ENCODE measurements at regions not wholly inside any gene's neighbourhood (a gene's known extent, or its start where the extent isn't known, plus 50 kb on each side); places are given as distances from the start of the nearest gene placed in this dataset.

DNA sequence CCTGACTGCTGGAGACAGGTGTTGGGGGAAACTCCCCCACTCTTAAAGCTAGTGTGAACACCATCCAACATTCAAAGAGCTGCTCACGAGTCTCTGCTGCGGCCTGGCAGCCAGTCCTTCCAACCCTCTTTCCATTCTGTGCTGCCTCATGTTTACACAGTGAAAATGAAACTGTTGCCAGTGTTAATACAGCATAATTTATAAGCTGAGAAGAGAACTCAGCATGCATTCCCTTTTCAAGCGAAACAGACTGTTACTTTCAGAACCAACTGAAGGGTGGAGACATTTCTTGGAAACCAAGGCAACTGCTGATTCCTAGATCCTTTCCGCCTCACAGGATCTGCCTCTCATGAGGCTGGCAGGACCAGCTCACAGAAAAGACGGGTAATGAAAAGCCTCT is 533.8 kb upstream of the ID4 start:
- Histone ChIP-seq H3K4me3 (no peak overlapping the region), H3K9me3 (replicated peaks; ENCODE audit: control insufficient read depth, insufficient read depth, low read length) (no peaks in the 10 kb centered on the region), H3K27ac (ENCODE audit: control insufficient read depth, insufficient read depth) (no peak overlapping the region), H4K20me1 (ENCODE audit: control insufficient read depth, insufficient read depth) (no peaks in the 10 kb centered on the region), H2AFZ (ENCODE audit: control insufficient read depth, low read depth, low read length) (no peak overlapping the region), H3K9ac (ENCODE audit: control insufficient read depth, insufficient read depth, low read length) (no peak overlapping the region), H3K79me2 (ENCODE audit: control insufficient read depth, insufficient read depth, low read length) (no peaks in the 10 kb centered on the region), H3K27me3 (replicated peaks in 1 of 2; ENCODE audit: control insufficient read depth in 2 of 2, insufficient read depth in 2 of 2, low read length in 1 of 2) (no peaks in the 10 kb centered on the region), H3K4me2 (ENCODE audit: control insufficient read depth, insufficient read depth) (no peak overlapping the region), H3K4me1 (ENCODE audit: control insufficient read depth, insufficient read depth, low read length) (no peaks in the 10 kb centered on the region), H3K36me3 (ENCODE audit: control insufficient read depth in 2 of 2, insufficient read depth in 2 of 2, low read length in 1 of 2) (no peaks in the 10 kb centered on the region)
- no TSS peak for BruUV-seq (replicated peaks)
- ChIA-PET RAD21 (ENCODE audit: unreplicated experiment) (no interaction called here), SMC1A (ENCODE audit: uncharacterized antibody, unreplicated experiment) (no interaction called here), CTCF (no interaction called here), POLR2A (no interaction called here)
- WGBS (ENCODE audit: insufficient coverage, insufficient replicate concordance, low lambda C conversion rate, missing lambda C conversion rate), result 3% methylated on average over 5 of the region's 5 CpGs
- in situ Hi-C loops (cut with MboI) (no loop called here), intact Hi-C loops (cut with micrococcal nuclease; ENCODE audit: unreplicated experiment) (no loop called here)
- no peak for ATAC-seq
- no peak for FAIRE-seq
- DNase-seq (ENCODE audit: low read depth, low spot score), result no peak
- TF ChIP-seq TAF1 (IDR thresholded peaks at IDR 0.05; ENCODE audit: borderline replicate concordance, low read depth, low read length) (no peak), KAT2A (conservative IDR thresholded peaks at IDR 0.05; ENCODE audit: control insufficient read depth, low read depth, low read length) (no peak), RUNX3 (IDR thresholded peaks at IDR 0.05; ENCODE audit: low read length) (no peak), SPI1 (IDR thresholded peaks at IDR 0.05; ENCODE audit: borderline replicate concordance, insufficient read depth, low read depth, low read length) (no peak), POU2F2 (IDR thresholded peaks at IDR 0.05; ENCODE audit: borderline replicate concordance, low read depth, low read length) (no peak), POLR2AphosphoS2 (IDR thresholded peaks at IDR 0.05; ENCODE audit: low read depth, low read length) (no peak), ATF7 (IDR thresholded peaks at IDR 0.05; ENCODE audit: low read depth) (no peak)
- TF ChIP-seq, protein P1, sequence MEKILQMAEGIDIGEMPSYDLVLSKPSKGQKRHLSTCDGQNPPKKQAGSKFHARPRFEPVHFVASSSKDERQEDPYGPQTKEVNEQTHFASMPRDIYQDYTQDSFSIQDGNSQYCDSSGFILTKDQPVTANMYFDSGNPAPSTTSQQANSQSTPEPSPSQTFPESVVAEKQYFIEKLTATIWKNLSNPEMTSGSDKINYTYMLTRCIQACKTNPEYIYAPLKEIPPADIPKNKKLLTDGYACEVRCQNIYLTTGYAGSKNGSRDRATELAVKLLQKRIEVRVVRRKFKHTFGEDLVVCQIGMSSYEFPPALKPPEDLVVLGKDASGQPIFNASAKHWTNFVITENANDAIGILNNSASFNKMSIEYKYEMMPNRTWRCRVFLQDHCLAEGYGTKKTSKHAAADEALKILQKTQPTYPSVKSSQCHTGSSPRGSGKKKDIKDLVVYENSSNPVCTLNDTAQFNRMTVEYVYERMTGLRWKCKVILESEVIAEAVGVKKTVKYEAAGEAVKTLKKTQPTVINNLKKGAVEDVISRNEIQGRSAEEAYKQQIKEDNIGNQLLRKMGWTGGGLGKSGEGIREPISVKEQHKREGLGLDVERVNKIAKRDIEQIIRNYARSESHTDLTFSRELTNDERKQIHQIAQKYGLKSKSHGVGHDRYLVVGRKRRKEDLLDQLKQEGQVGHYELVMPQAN (conservative IDR thresholded peaks at IDR 0.05), result no peak
- TF ChIP-seq, protein P2, sequence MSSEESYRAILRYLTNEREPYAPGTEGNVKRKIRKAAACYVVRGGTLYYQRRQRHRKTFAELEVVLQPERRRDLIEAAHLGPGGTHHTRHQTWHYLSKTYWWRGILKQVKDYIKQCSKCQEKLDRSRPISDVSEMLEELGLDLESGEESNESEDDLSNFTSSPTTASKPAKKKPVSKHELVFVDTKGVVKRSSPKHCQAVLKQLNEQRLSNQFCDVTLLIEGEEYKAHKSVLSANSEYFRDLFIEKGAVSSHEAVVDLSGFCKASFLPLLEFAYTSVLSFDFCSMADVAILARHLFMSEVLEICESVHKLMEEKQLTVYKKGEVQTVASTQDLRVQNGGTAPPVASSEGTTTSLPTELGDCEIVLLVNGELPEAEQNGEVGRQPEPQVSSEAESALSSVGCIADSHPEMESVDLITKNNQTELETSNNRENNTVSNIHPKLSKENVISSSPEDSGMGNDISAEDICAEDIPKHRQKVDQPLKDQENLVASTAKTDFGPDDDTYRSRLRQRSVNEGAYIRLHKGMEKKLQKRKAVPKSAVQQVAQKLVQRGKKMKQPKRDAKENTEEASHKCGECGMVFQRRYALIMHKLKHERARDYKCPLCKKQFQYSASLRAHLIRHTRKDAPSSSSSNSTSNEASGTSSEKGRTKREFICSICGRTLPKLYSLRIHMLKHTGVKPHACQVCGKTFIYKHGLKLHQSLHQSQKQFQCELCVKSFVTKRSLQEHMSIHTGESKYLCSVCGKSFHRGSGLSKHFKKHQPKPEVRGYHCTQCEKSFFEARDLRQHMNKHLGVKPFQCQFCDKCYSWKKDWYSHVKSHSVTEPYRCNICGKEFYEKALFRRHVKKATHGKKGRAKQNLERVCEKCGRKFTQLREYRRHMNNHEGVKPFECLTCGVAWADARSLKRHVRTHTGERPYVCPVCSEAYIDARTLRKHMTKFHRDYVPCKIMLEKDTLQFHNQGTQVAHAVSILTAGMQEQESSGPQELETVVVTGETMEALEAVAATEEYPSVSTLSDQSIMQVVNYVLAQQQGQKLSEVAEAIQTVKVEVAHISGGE (CRISPR knock-in tag; IDR thresholded peaks at IDR 0.05), result no peak
- TF ChIP-seq, protein P3, sequence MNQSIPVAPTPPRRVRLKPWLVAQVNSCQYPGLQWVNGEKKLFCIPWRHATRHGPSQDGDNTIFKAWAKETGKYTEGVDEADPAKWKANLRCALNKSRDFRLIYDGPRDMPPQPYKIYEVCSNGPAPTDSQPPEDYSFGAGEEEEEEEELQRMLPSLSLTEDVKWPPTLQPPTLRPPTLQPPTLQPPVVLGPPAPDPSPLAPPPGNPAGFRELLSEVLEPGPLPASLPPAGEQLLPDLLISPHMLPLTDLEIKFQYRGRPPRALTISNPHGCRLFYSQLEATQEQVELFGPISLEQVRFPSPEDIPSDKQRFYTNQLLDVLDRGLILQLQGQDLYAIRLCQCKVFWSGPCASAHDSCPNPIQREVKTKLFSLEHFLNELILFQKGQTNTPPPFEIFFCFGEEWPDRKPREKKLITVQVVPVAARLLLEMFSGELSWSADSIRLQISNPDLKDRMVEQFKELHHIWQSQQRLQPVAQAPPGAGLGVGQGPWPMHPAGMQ (IDR thresholded peaks at IDR 0.05; ENCODE audit: borderline replicate concordance), result no peak
- TF ChIP-seq, protein P4, sequence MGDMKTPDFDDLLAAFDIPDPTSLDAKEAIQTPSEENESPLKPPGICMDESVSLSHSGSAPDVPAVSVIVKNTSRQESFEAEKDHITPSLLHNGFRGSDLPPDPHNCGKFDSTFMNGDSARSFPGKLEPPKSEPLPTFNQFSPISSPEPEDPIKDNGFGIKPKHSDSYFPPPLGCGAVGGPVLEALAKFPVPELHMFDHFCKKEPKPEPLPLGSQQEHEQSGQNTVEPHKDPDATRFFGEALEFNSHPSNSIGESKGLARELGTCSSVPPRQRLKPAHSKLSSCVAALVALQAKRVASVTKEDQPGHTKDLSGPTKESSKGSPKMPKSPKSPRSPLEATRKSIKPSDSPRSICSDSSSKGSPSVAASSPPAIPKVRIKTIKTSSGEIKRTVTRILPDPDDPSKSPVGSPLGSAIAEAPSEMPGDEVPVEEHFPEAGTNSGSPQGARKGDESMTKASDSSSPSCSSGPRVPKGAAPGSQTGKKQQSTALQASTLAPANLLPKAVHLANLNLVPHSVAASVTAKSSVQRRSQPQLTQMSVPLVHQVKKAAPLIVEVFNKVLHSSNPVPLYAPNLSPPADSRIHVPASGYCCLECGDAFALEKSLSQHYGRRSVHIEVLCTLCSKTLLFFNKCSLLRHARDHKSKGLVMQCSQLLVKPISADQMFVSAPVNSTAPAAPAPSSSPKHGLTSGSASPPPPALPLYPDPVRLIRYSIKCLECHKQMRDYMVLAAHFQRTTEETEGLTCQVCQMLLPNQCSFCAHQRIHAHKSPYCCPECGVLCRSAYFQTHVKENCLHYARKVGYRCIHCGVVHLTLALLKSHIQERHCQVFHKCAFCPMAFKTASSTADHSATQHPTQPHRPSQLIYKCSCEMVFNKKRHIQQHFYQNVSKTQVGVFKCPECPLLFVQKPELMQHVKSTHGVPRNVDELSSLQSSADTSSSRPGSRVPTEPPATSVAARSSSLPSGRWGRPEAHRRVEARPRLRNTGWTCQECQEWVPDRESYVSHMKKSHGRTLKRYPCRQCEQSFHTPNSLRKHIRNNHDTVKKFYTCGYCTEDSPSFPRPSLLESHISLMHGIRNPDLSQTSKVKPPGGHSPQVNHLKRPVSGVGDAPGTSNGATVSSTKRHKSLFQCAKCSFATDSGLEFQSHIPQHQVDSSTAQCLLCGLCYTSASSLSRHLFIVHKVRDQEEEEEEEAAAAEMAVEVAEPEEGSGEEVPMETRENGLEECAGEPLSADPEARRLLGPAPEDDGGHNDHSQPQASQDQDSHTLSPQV (IDR thresholded peaks at IDR 0.05), result no peak
- TF ChIP-seq, protein P5, sequence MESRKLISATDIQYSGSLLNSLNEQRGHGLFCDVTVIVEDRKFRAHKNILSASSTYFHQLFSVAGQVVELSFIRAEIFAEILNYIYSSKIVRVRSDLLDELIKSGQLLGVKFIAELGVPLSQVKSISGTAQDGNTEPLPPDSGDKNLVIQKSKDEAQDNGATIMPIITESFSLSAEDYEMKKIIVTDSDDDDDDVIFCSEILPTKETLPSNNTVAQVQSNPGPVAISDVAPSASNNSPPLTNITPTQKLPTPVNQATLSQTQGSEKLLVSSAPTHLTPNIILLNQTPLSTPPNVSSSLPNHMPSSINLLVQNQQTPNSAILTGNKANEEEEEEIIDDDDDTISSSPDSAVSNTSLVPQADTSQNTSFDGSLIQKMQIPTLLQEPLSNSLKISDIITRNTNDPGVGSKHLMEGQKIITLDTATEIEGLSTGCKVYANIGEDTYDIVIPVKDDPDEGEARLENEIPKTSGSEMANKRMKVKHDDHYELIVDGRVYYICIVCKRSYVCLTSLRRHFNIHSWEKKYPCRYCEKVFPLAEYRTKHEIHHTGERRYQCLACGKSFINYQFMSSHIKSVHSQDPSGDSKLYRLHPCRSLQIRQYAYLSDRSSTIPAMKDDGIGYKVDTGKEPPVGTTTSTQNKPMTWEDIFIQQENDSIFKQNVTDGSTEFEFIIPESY (IDR thresholded peaks at IDR 0.05), result no peak

Data from GM12878 (cell line).